CD4-positive, alpha-beta memory T cell (primary cell): ENCODE measurements at regions not wholly inside any gene's neighbourhood (a gene's known extent, or its start where the extent isn't known, plus 50 kb on each side); places are given as distances from the start of the nearest gene placed in this dataset.
"Not testable (repeated sequence)": the region's sequence is repeated elsewhere in the genome, so short reads cannot be mapped to it uniquely, and the experiment has no call there.

Experiments
- CTCF ChIA-PET: fragments of 350-600 bp; sonication (Branson Sonifier 250); formaldehyde crosslinking; loops from one replicate; lab custom pipeline; 2021; ENCODE audit warnings: inconsistent platforms; ENCODE audit not compliant: partially characterized antibody; lab: Charles Lee
- POLR2A ChIA-PET: fragments of 350-600 bp; sonication (Branson Sonifier 250); formaldehyde crosslinking; loops from one replicate; lab custom pipeline; 2021; ENCODE audit not compliant: partially characterized antibody; lab: Charles Lee
- DNase-seq, 5 donors: peaks; one replicate each; pipeline versions ENCODE4 v3.0.0 to v3.0.0-alpha.2; 2020 to 2022; ENCODE audit warnings: mixed read lengths in 1 of 5
- H3K27ac ChIP-seq: one replicate; pipeline ENCODE4 v1.7.0; 2013; ENCODE audit warnings: low read depth, low read length
- H3K27me3 ChIP-seq: 2 replicates; pipeline ENCODE4 v1.7.0; 2013; ENCODE audit warnings: mild to moderate bottlenecking, low read length, moderate library complexity; ENCODE audit not compliant: insufficient read depth
- H3K36me3 ChIP-seq: 2 replicates; pipeline ENCODE4 v1.7.0; 2013; ENCODE audit warnings: mild to moderate bottlenecking, low read length, moderate library complexity; ENCODE audit not compliant: insufficient read depth
- H3K4me1 ChIP-seq: 2 replicates; pipeline ENCODE4 v1.7.0; 2013; ENCODE audit warnings: mild to moderate bottlenecking, low read length, moderate library complexity; ENCODE audit not compliant: insufficient read depth
- H3K4me3 ChIP-seq, 2 donors: one replicate each; pipeline ENCODE4 v1.7.0; 2013; ENCODE audit warnings: low read length in 2 of 2, mild to moderate bottlenecking in 1 of 2
- H3K9me3 ChIP-seq, 2 donors: one replicate each; pipeline ENCODE4 v1.7.0; 2013; ENCODE audit warnings: low read length in 2 of 2, control low read depth in 1 of 2; ENCODE audit not compliant: control insufficient read depth in 1 of 2
- H3K27ac Mint-ChIP-seq, 7 donors: one replicate each; pipeline ENCODE4 v1.8.0; 2020 to 2021; ENCODE audit warnings: mixed read lengths in 7 of 7, mild to moderate bottlenecking in 6 of 7, inconsistent platforms in 3 of 7, moderate library complexity in 3 of 7
- H3K27me3 Mint-ChIP-seq, 2 donors: one replicate each; pipeline ENCODE4 v1.8.0; 2020 to 2021; ENCODE audit warnings: mixed read lengths in 2 of 2
- H3K36me3 Mint-ChIP-seq, 2 donors: one replicate each; pipeline ENCODE4 v1.8.0; 2020 to 2021; ENCODE audit warnings: mixed read lengths in 2 of 2, inconsistent platforms in 1 of 2, mild to moderate bottlenecking in 1 of 2
- H3K4me1 Mint-ChIP-seq, 4 donors: one replicate each; pipeline ENCODE4 v1.8.0; 2020 to 2021; ENCODE audit warnings: mixed read lengths in 4 of 4, mild to moderate bottlenecking in 1 of 4
- H3K4me3 Mint-ChIP-seq, 8 donors: one replicate each; pipeline ENCODE4 v1.8.0; 2020 to 2021; ENCODE audit warnings: mixed read lengths in 8 of 8, mild to moderate bottlenecking in 7 of 8, moderate library complexity in 6 of 8, inconsistent platforms in 3 of 8
- H3K9me3 Mint-ChIP-seq, 8 donors: one replicate each; pipeline ENCODE4 v1.8.0; 2020 to 2021; ENCODE audit warnings: mixed read lengths in 8 of 8, mild to moderate bottlenecking in 5 of 8, inconsistent platforms in 3 of 8, moderate library complexity in 1 of 8
- intact Hi-C: fragments of 100-400 bp; cut with micrococcal nuclease; formaldehyde crosslinking; loops from one replicate; pipeline ENCODE4 v1.15.1; 2023

- Mint-ChIP-seq H3K27me3 (no peaks in the 10 kb centered on the region), H3K4me3 (no peak overlapping the region)
- intact Hi-C loops: no loop called here
These were observed 283.4 kb upstream of the KLF4 start for GRCh38 chr9:107772988-107773387.

GRCh38 chr9:107770716-107771115, 281.1 kb upstream of the KLF4 start:
- ChIA-PET POLR2A (no interaction called here), CTCF (no interaction called here)
- Mint-ChIP-seq H3K36me3 (no peaks in the 10 kb centered on the region), H3K4me3 (no peak overlapping the region), H3K27ac (no peak overlapping the region), H3K4me1 (no peaks in the 10 kb centered on the region), H3K27me3 (no peaks in the 10 kb centered on the region), H3K9me3 (peaks cover 0 to 7% (median 4%) of the 10 kb centered on the region in 8 donors)
- Histone ChIP-seq H3K4me3 (no peak overlapping the region), H3K9me3 (no peaks in the 10 kb centered on the region), H3K27me3 (no peaks in the 10 kb centered on the region), H3K36me3 (no peaks in the 10 kb centered on the region), H3K4me1 (no peaks in the 10 kb centered on the region), H3K27ac (no peak overlapping the region)
- no peak for DNase-seq
- intact Hi-C loops: no loop called here

More at GRCh38 chr9:107772988-107773387, 283.4 kb upstream of the KLF4 start:
- Mint-ChIP-seq H3K27ac (no peak overlapping the region), H3K9me3 (peaks cover 0 to 7% (median 4%) of the 10 kb centered on the region in 8 donors), H3K36me3 (no peaks in the 10 kb centered on the region), H3K4me1 (no peaks in the 10 kb centered on the region)
- Histone ChIP-seq H3K36me3 (no peaks in the 10 kb centered on the region), H3K27ac (no peak overlapping the region), H3K4me1 (no peaks in the 10 kb centered on the region), H3K4me3 (no peak overlapping the region), H3K27me3 (no peaks in the 10 kb centered on the region), H3K9me3 (no peaks in the 10 kb centered on the region)
- CTCF ChIA-PET: no interaction called here
- DNase-seq: no peak
- POLR2A ChIA-PET: no interaction called here

DNA sequence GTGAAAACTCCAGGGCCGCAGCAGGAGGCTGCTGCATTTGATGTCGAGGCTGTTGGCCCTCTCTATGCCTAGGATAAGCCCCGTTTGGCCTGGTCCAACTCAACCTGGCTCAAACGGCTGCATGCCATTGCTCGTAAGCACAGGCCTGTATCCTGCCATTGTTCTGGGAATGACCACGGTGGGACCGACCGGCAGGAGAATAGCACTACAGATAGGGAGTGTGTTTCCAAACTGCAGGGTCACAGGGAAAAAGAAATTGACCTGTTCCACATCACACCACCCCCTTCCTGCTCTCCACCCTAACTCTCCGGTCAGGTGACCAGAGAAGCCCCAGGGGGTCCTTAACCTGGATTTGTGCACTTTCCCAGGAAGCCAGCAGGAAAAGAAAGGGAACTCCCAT, 278.7 kb upstream of the KLF4 start:
- no peaks in the 10 kb centered on the region for H3K27me3 ChIP-seq
- DNase-seq: no peak
- H3K9me3 ChIP-seq: no peaks in the 10 kb centered on the region
- H3K27me3 Mint-ChIP-seq: no peaks in the 10 kb centered on the region
- H3K9me3 Mint-ChIP-seq: peaks cover 0 to 17% (median 3%) of the 10 kb centered on the region in 8 donors
- H3K36me3 ChIP-seq: no peaks in the 10 kb centered on the region
- POLR2A ChIA-PET: no interaction called here
- intact Hi-C loops: no loop called here
- no peak overlapping the region for H3K27ac ChIP-seq
- H3K36me3 Mint-ChIP-seq: no peaks in the 10 kb centered on the region
- H3K4me1 Mint-ChIP-seq: no peaks in the 10 kb centered on the region
- CTCF ChIA-PET: no interaction called here
- no peaks in the 10 kb centered on the region for H3K4me1 ChIP-seq
- H3K27ac Mint-ChIP-seq: no peak overlapping the region
- no peak overlapping the region for H3K4me3 ChIP-seq
- no peak overlapping the region for H3K4me3 Mint-ChIP-seq

GRCh38 chr9:107767711-107768110, 278.1 kb upstream of the KLF4 start:
- Mint-ChIP-seq H3K9me3 (peaks cover 0 to 17% (median 3%) of the 10 kb centered on the region in 8 donors), H3K36me3 (no peaks in the 10 kb centered on the region), H3K27ac (no peak overlapping the region), H3K4me1 (no peaks in the 10 kb centered on the region), H3K4me3 (no peak overlapping the region), H3K27me3 (no peaks in the 10 kb centered on the region)
- no peak for DNase-seq
- no peaks in the 10 kb centered on the region for H3K36me3 ChIP-seq
- H3K4me3 ChIP-seq: no peak overlapping the region
- H3K27ac ChIP-seq: no peak overlapping the region
- CTCF ChIA-PET: no interaction called here
- POLR2A ChIA-PET: no interaction called here
- no peaks in the 10 kb centered on the region for H3K9me3 ChIP-seq
- no peaks in the 10 kb centered on the region for H3K4me1 ChIP-seq
- no peaks in the 10 kb centered on the region for H3K27me3 ChIP-seq
- intact Hi-C loops: no loop called here

- POLR2A ChIA-PET: not testable (repeated sequence)
These were observed 273.9 kb upstream of the KLF4 start for GRCh38 chr9:107763469-107763868.

DNA sequence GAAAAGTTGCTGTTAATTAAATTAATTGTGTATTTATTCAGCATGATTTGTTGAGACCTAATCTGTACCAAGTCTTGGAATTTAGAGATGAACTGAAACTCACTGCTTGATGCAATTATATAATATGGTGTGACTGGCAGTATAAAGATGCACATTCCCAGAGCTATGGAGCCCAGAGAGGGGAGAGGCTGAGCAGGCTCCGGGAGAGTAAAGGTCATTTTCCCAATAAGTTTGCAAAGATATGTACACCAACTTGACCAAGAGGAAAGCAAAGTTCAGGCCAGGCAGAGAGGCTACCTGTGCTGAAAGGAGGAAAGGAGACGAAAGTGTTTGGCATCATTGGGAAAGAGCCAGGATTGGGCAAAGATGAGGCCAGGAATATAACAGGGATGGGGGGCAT, 271.7 kb upstream of the KLF4 start:
- H3K4me3 Mint-ChIP-seq: no peak overlapping the region
- Histone ChIP-seq H3K9me3 (no peaks in the 10 kb centered on the region), H3K27me3 (no peaks in the 10 kb centered on the region), H3K36me3 (no peaks in the 10 kb centered on the region), H3K27ac (no peak overlapping the region), H3K4me3 (no peak overlapping the region), H3K4me1 (no peaks in the 10 kb centered on the region)
- ChIA-PET POLR2A (no interaction called here), CTCF (no interaction called here)
- intact Hi-C loops: no loop called here
- no peaks in the 10 kb centered on the region for H3K27me3 Mint-ChIP-seq
- DNase-seq: no peak
- no peaks in the 10 kb centered on the region for H3K36me3 Mint-ChIP-seq
- peaks cover 0 to 18% (median 6%) of the 10 kb centered on the region in 8 donors for H3K9me3 Mint-ChIP-seq
- no peaks in the 10 kb centered on the region for H3K4me1 Mint-ChIP-seq
- H3K27ac Mint-ChIP-seq: no peak overlapping the region

More at GRCh38 chr9:107763469-107763868, 273.9 kb upstream of the KLF4 start:
- H3K4me3 ChIP-seq, H3K36me3 Mint-ChIP-seq, H3K4me1 Mint-ChIP-seq, H3K4me3 Mint-ChIP-seq, H3K27ac Mint-ChIP-seq, H3K9me3 ChIP-seq, H3K27me3 Mint-ChIP-seq, DNase-seq, H3K27ac ChIP-seq, CTCF ChIA-PET, H3K4me1 ChIP-seq, H3K36me3 ChIP-seq, intact Hi-C loops, H3K27me3 ChIP-seq: not testable (repeated sequence)
- peaks cover 0 to 13% (median 5%) of the 10 kb centered on the region in 8 donors for H3K9me3 Mint-ChIP-seq

DNA sequence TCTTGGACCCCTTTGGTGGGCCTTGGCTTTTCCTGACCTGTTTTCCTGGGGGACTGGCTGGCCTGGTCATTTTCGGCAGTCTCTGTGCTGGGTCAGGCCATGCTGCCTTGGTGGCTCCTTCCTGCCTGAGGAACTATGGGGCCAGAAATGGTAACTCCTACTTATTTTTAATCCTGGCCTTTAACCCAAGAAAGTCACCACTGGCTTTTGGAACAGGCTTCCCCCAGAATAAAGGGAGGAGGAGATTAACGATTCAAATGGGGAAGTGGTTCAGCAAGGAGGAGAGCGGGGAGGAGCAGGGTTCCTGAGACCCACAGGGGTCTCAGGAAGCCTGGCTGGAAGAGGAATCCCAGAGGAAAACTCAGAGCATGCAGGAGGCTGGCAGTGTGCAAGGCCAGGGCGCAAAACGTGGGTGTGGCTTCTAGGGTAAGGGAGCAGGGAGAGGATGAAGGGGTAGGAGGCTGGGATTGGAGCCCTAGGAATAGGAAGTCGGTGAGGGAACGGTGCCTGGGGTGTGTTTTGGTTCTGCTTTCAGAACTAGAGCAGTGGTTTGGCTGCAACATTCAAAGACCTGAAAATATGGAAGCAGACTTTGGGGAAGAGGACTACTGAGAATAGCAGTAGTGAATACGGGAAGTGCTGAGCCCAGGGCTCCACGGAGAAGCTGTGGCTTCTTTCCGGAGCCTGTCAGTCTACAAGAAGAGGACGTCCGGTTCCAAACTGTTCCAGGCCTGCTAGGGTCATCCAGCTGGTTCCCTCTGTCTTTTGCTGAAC, 271.1 kb upstream of the KLF4 start:
- no peak overlapping the region for H3K27ac ChIP-seq
- Mint-ChIP-seq H3K36me3 (no peaks in the 10 kb centered on the region), H3K9me3 (peaks cover 0 to 18% (median 6%) of the 10 kb centered on the region in 8 donors), H3K27ac (no peak overlapping the region), H3K4me3 (no peak overlapping the region), H3K4me1 (no peaks in the 10 kb centered on the region), H3K27me3 (no peaks in the 10 kb centered on the region)
- CTCF ChIA-PET: no interaction called here
- H3K4me3 ChIP-seq: no peak overlapping the region
- no peaks in the 10 kb centered on the region for H3K36me3 ChIP-seq
- intact Hi-C loops: no loop called here
- no peak for DNase-seq
- no peaks in the 10 kb centered on the region for H3K9me3 ChIP-seq
- H3K27me3 ChIP-seq: no peaks in the 10 kb centered on the region
- no peaks in the 10 kb centered on the region for H3K4me1 ChIP-seq
- POLR2A ChIA-PET: no interaction called here
